ENCODE measurements at regions not wholly inside any gene's neighbourhood (a gene's known extent, or its start where the extent isn't known, plus 50 kb on each side); places are given as distances from the start of the nearest gene placed in this dataset.

DNA sequence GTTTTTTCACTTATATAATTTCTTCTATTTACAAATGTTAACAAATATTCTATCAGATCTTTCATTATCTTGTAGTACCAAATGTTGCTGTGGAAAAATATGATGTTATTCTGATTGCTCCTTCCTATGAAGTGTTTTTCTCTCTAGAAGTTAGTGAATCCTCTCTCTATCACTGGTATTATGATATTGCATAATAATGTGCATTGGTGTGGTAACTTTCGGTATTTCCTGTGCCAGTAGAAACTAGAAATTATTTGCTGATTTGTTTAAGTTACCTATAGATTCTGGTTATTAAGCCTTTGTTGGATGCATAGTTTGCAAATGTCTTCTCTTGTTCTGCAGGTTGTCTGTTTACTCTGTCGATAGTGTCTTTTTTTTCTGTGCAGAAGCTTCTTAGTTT is 342.5 kb downstream of the CENPW start:
- H3K36me3 ChIP-seq (ENCODE audit: control insufficient read depth in 2 of 2, insufficient read depth in 1 of 2, low read length in 2 of 2) = no peaks in the 10 kb centered on the region
- CTCF ChIA-PET = interaction anchor here (0.6 kb wide), 1 partner anchor 14 kb away, joined by 3 read pairs; no protein-coding TSS in a partner anchor
- POLR2A ChIA-PET = no interaction called here
- no peak overlapping the region for H3K27ac ChIP-seq (ENCODE audit: extremely low read depth, low read depth, low read length)
- no peaks in the 10 kb centered on the region for H3K4me1 ChIP-seq (ENCODE audit: control insufficient read depth, insufficient read depth, low read length)
- no peak for TF ChIP-seq ZNF626 (tag by site-specific recombination; IDR thresholded peaks at IDR 0.05)
- no peak for TF ChIP-seq BCL11A (tag by site-specific recombination; IDR thresholded peaks at IDR 0.05; ENCODE audit: low read depth)
- no peak for TF ChIP-seq ZNF354C (tag by site-specific recombination; IDR thresholded peaks at IDR 0.05; ENCODE audit: borderline replicate concordance, low read depth)
- TF ChIP-seq ZNF623 (tag by site-specific recombination; IDR thresholded peaks at IDR 0.05) = no peak
- no peak overlapping the region for H3K4me3 ChIP-seq (ENCODE audit: low read depth, low read length)
- H3K9me3 ChIP-seq (ENCODE audit: control insufficient read depth, insufficient read depth, low read depth, low read length) = no peaks in the 10 kb centered on the region

DNA sequence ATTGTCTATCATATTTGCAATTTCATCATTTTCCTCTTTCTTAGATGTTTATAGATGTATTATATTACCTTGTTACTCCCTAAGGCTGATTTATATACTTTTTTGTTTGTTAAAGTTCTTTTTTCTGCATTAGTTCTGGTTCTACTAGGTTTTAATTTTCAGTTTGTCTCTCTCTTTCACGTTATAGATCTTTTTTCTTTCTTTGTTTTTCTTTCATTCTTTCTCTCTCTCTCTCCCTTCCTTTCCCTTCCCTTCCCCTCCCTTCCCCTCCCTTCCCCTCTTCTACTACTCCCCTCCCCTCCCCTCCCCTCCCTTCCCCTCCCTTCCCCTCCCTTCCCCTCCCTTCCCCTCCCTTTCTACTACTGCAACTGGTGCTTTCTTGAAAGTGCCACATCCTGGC is 345.3 kb downstream of the CENPW start:
- H3K36me3 ChIP-seq (ENCODE audit: control insufficient read depth in 2 of 2, insufficient read depth in 1 of 2, low read length in 2 of 2) = no peaks in the 10 kb centered on the region
- no peak for TF ChIP-seq ZNF623 (tag by site-specific recombination; IDR thresholded peaks at IDR 0.05)
- TF ChIP-seq ZNF792 (tag by site-specific recombination; IDR thresholded peaks at IDR 0.05) = no peak
- no peak for TF ChIP-seq ZNF362 (tag by site-specific recombination; IDR thresholded peaks at IDR 0.05)
- TF ChIP-seq, protein P1, sequence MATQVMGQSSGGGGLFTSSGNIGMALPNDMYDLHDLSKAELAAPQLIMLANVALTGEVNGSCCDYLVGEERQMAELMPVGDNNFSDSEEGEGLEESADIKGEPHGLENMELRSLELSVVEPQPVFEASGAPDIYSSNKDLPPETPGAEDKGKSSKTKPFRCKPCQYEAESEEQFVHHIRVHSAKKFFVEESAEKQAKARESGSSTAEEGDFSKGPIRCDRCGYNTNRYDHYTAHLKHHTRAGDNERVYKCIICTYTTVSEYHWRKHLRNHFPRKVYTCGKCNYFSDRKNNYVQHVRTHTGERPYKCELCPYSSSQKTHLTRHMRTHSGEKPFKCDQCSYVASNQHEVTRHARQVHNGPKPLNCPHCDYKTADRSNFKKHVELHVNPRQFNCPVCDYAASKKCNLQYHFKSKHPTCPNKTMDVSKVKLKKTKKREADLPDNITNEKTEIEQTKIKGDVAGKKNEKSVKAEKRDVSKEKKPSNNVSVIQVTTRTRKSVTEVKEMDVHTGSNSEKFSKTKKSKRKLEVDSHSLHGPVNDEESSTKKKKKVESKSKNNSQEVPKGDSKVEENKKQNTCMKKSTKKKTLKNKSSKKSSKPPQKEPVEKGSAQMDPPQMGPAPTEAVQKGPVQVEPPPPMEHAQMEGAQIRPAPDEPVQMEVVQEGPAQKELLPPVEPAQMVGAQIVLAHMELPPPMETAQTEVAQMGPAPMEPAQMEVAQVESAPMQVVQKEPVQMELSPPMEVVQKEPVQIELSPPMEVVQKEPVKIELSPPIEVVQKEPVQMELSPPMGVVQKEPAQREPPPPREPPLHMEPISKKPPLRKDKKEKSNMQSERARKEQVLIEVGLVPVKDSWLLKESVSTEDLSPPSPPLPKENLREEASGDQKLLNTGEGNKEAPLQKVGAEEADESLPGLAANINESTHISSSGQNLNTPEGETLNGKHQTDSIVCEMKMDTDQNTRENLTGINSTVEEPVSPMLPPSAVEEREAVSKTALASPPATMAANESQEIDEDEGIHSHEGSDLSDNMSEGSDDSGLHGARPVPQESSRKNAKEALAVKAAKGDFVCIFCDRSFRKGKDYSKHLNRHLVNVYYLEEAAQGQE (tag by site-specific recombination; IDR thresholded peaks at IDR 0.05) = no peak
- TF ChIP-seq ZNF112 (tag by site-specific recombination; IDR thresholded peaks at IDR 0.05) = no peak
- no peak for TF ChIP-seq GLIS1 (tag by site-specific recombination; IDR thresholded peaks at IDR 0.05)
- no peak for TF ChIP-seq KLF9 (tag by site-specific recombination; IDR thresholded peaks at IDR 0.05; ENCODE audit: low read depth)
- TF ChIP-seq FEZF1 (tag by site-specific recombination; IDR thresholded peaks at IDR 0.05) = no peak
- no peak for TF ChIP-seq ZNF221 (tag by site-specific recombination; IDR thresholded peaks at IDR 0.05; ENCODE audit: borderline replicate concordance)
- no peak for TF ChIP-seq GLIS2 (tag by site-specific recombination; IDR thresholded peaks at IDR 0.05)
- no peak for TF ChIP-seq ZNF518A (tag by site-specific recombination; conservative IDR thresholded peaks at IDR 0.05; ENCODE audit: low read depth)
- TF ChIP-seq, protein P2, sequence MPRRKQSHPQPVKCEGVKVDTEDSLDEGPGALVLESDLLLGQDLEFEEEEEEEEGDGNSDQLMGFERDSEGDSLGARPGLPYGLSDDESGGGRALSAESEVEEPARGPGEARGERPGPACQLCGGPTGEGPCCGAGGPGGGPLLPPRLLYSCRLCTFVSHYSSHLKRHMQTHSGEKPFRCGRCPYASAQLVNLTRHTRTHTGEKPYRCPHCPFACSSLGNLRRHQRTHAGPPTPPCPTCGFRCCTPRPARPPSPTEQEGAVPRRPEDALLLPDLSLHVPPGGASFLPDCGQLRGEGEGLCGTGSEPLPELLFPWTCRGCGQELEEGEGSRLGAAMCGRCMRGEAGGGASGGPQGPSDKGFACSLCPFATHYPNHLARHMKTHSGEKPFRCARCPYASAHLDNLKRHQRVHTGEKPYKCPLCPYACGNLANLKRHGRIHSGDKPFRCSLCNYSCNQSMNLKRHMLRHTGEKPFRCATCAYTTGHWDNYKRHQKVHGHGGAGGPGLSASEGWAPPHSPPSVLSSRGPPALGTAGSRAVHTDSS (tag by site-specific recombination; IDR thresholded peaks at IDR 0.05) = no peak
- no peak for TF ChIP-seq HOXD13 (CRISPR knock-in tag; IDR thresholded peaks at IDR 0.05; ENCODE audit: borderline replicate concordance)
- no peak for TF ChIP-seq ZNF560 (tag by site-specific recombination; IDR thresholded peaks at IDR 0.05; ENCODE audit: borderline replicate concordance)
- TF ChIP-seq MYNN (tag by site-specific recombination; IDR thresholded peaks at IDR 0.05; ENCODE audit: borderline replicate concordance) = no peak
- H3K9me3 ChIP-seq (ENCODE audit: control insufficient read depth, insufficient read depth, low read depth, low read length) = no peaks in the 10 kb centered on the region
- H3K4me1 ChIP-seq (ENCODE audit: control insufficient read depth, insufficient read depth, low read length) = no peaks in the 10 kb centered on the region
- H3K4me3 ChIP-seq (ENCODE audit: low read depth, low read length) = no peak overlapping the region
- POLR2A ChIA-PET = no interaction called here
- CTCF ChIA-PET = no interaction called here
- no peak overlapping the region for H3K27ac ChIP-seq (ENCODE audit: extremely low read depth, low read depth, low read length)

Data from HEK293 (cell line).